HEK293 (cell line): ENCODE measurements at regions not wholly inside any gene's neighbourhood (a gene's known extent, or its start where the extent isn't known, plus 50 kb on each side); places are given as distances from the start of the nearest gene placed in this dataset.

Source experiments
- BCL11B ChIP-seq: fragments of 450-650 bp; formaldehyde crosslinking; IDR thresholded peaks from 2 replicates; pipeline ENCODE4 v1.5.1; 2016; ENCODE audit warnings: low read depth, missing biosample characterization, missing genetic modification characterization
- CTCF ChIP-seq: fragments of 450-650 bp; formaldehyde crosslinking; IDR thresholded peaks from 2 replicates; pipeline ENCODE4 v1.5.1; 2016; ENCODE audit warnings: missing biosample characterization, missing genetic modification characterization
- REPIN1 ChIP-seq: fragments of 450-650 bp; formaldehyde crosslinking; IDR thresholded peaks from 2 replicates; pipeline ENCODE4 v1.5.1; 2017; ENCODE audit warnings: missing biosample characterization, missing genetic modification characterization, low read depth
- WT1 ChIP-seq: fragments of 450-650 bp; formaldehyde crosslinking; IDR thresholded peaks from 2 replicates; pipeline ENCODE4 v1.5.1; 2016; ENCODE audit warnings: missing biosample characterization, missing genetic modification characterization
- YY1 ChIP-seq: fragments of 450-650 bp; formaldehyde crosslinking; IDR thresholded peaks from 2 replicates; pipeline ENCODE4 v1.5.1; 2018; ENCODE audit warnings: missing biosample characterization, missing genetic modification characterization
- ZBTB17 ChIP-seq: fragments of 450-650 bp; formaldehyde crosslinking; IDR thresholded peaks from 2 replicates; pipeline ENCODE4 v1.5.1; 2016; ENCODE audit warnings: missing biosample characterization, missing genetic modification characterization
- ZNF24 ChIP-seq: fragments of 450-650 bp; formaldehyde crosslinking; IDR thresholded peaks from 2 replicates; pipeline ENCODE4 v1.5.1; 2016; ENCODE audit warnings: missing biosample characterization, missing genetic modification characterization
- ZNF529 ChIP-seq: fragments of 450-650 bp; formaldehyde crosslinking; IDR thresholded peaks from 2 replicates; pipeline ENCODE4 v1.5.1; 2017; ENCODE audit warnings: missing genetic modification characterization, missing biosample characterization; ENCODE audit not compliant: insufficient replicate concordance
- ZNF549 ChIP-seq: fragments of 450-650 bp; IDR thresholded peaks from 2 replicates; pipeline ENCODE4 v1.5.1; 2018; ENCODE audit warnings: missing biosample characterization, missing genetic modification characterization, mild to moderate bottlenecking, inconsistent platforms, moderate library complexity
- ZSCAN5A ChIP-seq: fragments of 450-650 bp; formaldehyde crosslinking; IDR thresholded peaks from 2 replicates; pipeline ENCODE4 v1.5.1; 2016; ENCODE audit warnings: missing biosample characterization, missing genetic modification characterization
- ZXDB ChIP-seq: fragments of 450-650 bp; formaldehyde crosslinking; IDR thresholded peaks from 2 replicates; pipeline ENCODE4 v1.5.1; 2016; ENCODE audit warnings: missing biosample characterization, missing genetic modification characterization

- TF ChIP-seq CTCF (tag by site-specific recombination): no peak
- TF ChIP-seq WT1 (tag by site-specific recombination): no peak
- no peak for TF ChIP-seq ZNF529 (tag by site-specific recombination)
- TF ChIP-seq YY1 (tag by site-specific recombination): no peak
- TF ChIP-seq ZBTB17 (tag by site-specific recombination): no peak
- no peak for TF ChIP-seq REPIN1 (tag by site-specific recombination)
- TF ChIP-seq BCL11B (tag by site-specific recombination): no peak
- TF ChIP-seq ZNF549 (tag by site-specific recombination): no peak
- no peak for TF ChIP-seq ZSCAN5A (tag by site-specific recombination)
- TF ChIP-seq ZNF24 (tag by site-specific recombination): no peak
- TF ChIP-seq ZXDB: no peak
Observed at GRCh38 chr2:228533156-228533555, 351.7 kb upstream of the SPHKAP start.
